ENCODE measurements at regions not wholly inside any gene's neighbourhood (a gene's known extent, or its start where the extent isn't known, plus 50 kb on each side); places are given as distances from the start of the nearest gene placed in this dataset.

- CTCF ChIA-PET, result interaction anchor here (1.6 to 1.7 kb wide), 2 partner anchors 11 to 14 kb away, joined by 3 to 4 read pairs; no protein-coding TSS in a partner anchor
These were observed 258.5 kb downstream of the OMA1 start for GRCh38 chr1:58287894-58288623.

GRCh38 chr1:58284225-58284510 lies 262.4 kb downstream of the OMA1 start:
- CTCF ChIA-PET, result interaction anchor here (1.1 kb wide), 1 partner anchor 28 kb away, joined by 3 read pairs; no protein-coding TSS in a partner anchor
- POLR2A ChIA-PET, result no interaction called here
- DNase-seq (ENCODE audit: extremely low spot score), result no peak
- TF ChIP-seq, protein P1, sequence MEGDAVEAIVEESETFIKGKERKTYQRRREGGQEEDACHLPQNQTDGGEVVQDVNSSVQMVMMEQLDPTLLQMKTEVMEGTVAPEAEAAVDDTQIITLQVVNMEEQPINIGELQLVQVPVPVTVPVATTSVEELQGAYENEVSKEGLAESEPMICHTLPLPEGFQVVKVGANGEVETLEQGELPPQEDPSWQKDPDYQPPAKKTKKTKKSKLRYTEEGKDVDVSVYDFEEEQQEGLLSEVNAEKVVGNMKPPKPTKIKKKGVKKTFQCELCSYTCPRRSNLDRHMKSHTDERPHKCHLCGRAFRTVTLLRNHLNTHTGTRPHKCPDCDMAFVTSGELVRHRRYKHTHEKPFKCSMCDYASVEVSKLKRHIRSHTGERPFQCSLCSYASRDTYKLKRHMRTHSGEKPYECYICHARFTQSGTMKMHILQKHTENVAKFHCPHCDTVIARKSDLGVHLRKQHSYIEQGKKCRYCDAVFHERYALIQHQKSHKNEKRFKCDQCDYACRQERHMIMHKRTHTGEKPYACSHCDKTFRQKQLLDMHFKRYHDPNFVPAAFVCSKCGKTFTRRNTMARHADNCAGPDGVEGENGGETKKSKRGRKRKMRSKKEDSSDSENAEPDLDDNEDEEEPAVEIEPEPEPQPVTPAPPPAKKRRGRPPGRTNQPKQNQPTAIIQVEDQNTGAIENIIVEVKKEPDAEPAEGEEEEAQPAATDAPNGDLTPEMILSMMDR (IDR thresholded peaks at IDR 0.05; ENCODE audit: control extremely low read depth, extremely low read depth, low read depth, missing control alignments), result no peak

More at GRCh38 chr1:58287894-58288623, 258.5 kb downstream of the OMA1 start:
- POLR2A ChIA-PET, result no interaction called here
- DNase-seq (ENCODE audit: extremely low spot score), result no peak
- TF ChIP-seq, protein P1 (IDR thresholded peaks at IDR 0.05; ENCODE audit: control extremely low read depth, extremely low read depth, low read depth, missing control alignments), result no peak

GRCh38 chr1:58283388-58284224 lies 262.9 kb downstream of the OMA1 start:
- CTCF ChIA-PET, result no interaction called here
- no peak for DNase-seq (ENCODE audit: extremely low spot score)
- TF ChIP-seq, protein P1 (IDR thresholded peaks at IDR 0.05; ENCODE audit: control extremely low read depth, extremely low read depth, low read depth, missing control alignments), result no peak
- POLR2A ChIA-PET, result no interaction called here

GRCh38 chr1:58282623-58283387 lies 263.7 kb downstream of the OMA1 start:
- ChIA-PET CTCF (no interaction called here), POLR2A (no interaction called here)
- no peak for DNase-seq (ENCODE audit: extremely low spot score)
- TF ChIP-seq, protein P1 (IDR thresholded peaks at IDR 0.05; ENCODE audit: control extremely low read depth, extremely low read depth, low read depth, missing control alignments), result no peak

GRCh38 chr1:58266242-58266641 lies 280.3 kb downstream of the OMA1 start:
- CTCF ChIA-PET, result interaction anchor here (0.8 to 1.1 kb wide), 2 partner anchors 11 to 14 kb away, joined by 3 read pairs; no protein-coding TSS in a partner anchor
- DNase-seq (ENCODE audit: extremely low spot score), result no peak
- TF ChIP-seq, protein P1 (IDR thresholded peaks at IDR 0.05; ENCODE audit: control extremely low read depth, extremely low read depth, low read depth, missing control alignments), result no peak
- POLR2A ChIA-PET, result no interaction called here

DNA sequence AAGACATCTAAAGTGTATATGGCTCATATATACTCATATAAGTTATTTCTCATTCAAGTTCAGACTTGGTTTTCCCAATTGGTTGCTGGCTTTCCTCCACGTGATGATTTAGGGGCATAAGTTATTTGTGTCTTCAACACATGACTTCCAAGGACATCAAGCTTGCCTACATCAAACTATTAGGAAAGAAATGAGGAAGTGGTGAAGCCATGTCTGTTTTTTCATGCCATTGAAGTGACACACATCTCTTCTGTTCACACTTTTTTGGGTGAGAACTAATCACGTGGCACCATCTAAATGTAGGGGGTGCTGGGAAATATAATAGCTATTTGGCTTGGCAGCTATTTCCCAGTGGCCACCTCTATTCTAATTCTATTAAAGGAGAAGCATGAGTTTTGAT lies 282.1 kb downstream of the OMA1 start:
- ChIA-PET POLR2A (no interaction called here), CTCF (interaction anchor here (1.2 kb wide), 1 partner anchor 13 kb away, joined by 6 read pairs; no protein-coding TSS in a partner anchor)
- TF ChIP-seq, protein P1 (IDR thresholded peaks at IDR 0.05; ENCODE audit: control extremely low read depth, extremely low read depth, low read depth, missing control alignments), result no peak
- DNase-seq (ENCODE audit: extremely low spot score), result no peak

All from GM10248 (cell line).